Lung (tissue), 9 donors: ENCODE measurements at regions not wholly inside any gene's neighbourhood (a gene's known extent, or its start where the extent isn't known, plus 50 kb on each side); places are given as distances from the start of the nearest gene placed in this dataset.
A peak's percentile ranks its signal among the peaks of the same experiment; 100 is the strongest.
"Not testable (repeated sequence)": the region's sequence is repeated elsewhere in the genome, so short reads cannot be mapped to it uniquely, and the experiment has no call there.

Experiments
- ATAC-seq: fragments of 200-7000 bp; cut with Tn5 transposase; one replicate; pipeline ENCODE4 v1.9.1; 2020; ENCODE audit warnings: moderate number of reproducible peaks; ENCODE audit not compliant: insufficient read depth, low FRiP score
- DNase-seq, 3 donors: peaks; one replicate each; pipeline ENCODE4 v3.0.0-alpha.2; 2013 to 2017
- H3K27ac ChIP-seq, 2 donors: one replicate each; pipeline ENCODE4 v1.5.1; 2013; ENCODE audit warnings: mild to moderate bottlenecking in 2 of 2, moderate library complexity in 2 of 2, control low read depth in 1 of 2, inconsistent platforms in 1 of 2, low read depth in 1 of 2, low read length in 1 of 2
- H3K27me3 ChIP-seq, 3 donors: one replicate each; pipeline ENCODE4 v1.5.1; 2013; ENCODE audit warnings: low read length in 2 of 3; ENCODE audit not compliant: control insufficient read depth in 3 of 3, insufficient read depth in 3 of 3
- H3K36me3 ChIP-seq, 4 donors: one replicate each; pipeline ENCODE4 v1.5.1; 2013; ENCODE audit warnings: low read length in 4 of 4, mild to moderate bottlenecking in 1 of 4, moderate library complexity in 1 of 4; ENCODE audit not compliant: control insufficient read depth in 4 of 4, insufficient read depth in 4 of 4
- H3K4me1 ChIP-seq, 5 donors: one replicate each; pipeline ENCODE4 v1.5.1; 2013; ENCODE audit warnings: low read length in 5 of 5, mild to moderate bottlenecking in 2 of 5, moderate library complexity in 1 of 5; ENCODE audit not compliant: control insufficient read depth in 5 of 5, insufficient read depth in 5 of 5
- H3K4me3 ChIP-seq: one replicate; pipeline ENCODE4 v1.5.1; 2013; ENCODE audit warnings: mild to moderate bottlenecking, control low read depth, moderate library complexity
- H3K9ac ChIP-seq, 2 donors: one replicate each; pipeline ENCODE4 v1.5.1; 2013; ENCODE audit warnings: low read length in 2 of 2, control low read depth in 1 of 2; ENCODE audit not compliant: insufficient read depth in 1 of 2
- H3K9me3 ChIP-seq, 4 donors: one replicate each; pipeline ENCODE4 v1.5.1; 2013; ENCODE audit warnings: low read length in 3 of 4, mild to moderate bottlenecking in 1 of 4, moderate library complexity in 1 of 4; ENCODE audit not compliant: control insufficient read depth in 4 of 4, insufficient read depth in 3 of 4
- WGBS, 2 donors: extraction: QIAGEN DNeasy Blood & Tissue Kit; methylation state at CpG; one replicate each; pipeline ENCODE4 v1.1.7; 2013; 5-methylcytosine and 5-hydroxymethylcytosine counted together
- donor health status: Bipolar disorder and iron deficiency.
- donor health status: healthy.
- donor health status: DM: yes; HTN: yes; CAD: no.

GRCh38 chr4:49117951-49118350 lies 131.9 kb downstream of the CWH43 start:
- not testable (repeated sequence) for H3K36me3 ChIP-seq, H3K9ac ChIP-seq, H3K4me3 ChIP-seq, H3K27me3 ChIP-seq, H3K27ac ChIP-seq, H3K4me1 ChIP-seq, DNase-seq, ATAC-seq
- peaks cover 21 to 61% (median 36%) of the 10 kb centered on the region in 4 donors for H3K9me3 ChIP-seq
- 74% methylated on average over 7 of the region's 7 CpGs for WGBS, 2 donors

DNA sequence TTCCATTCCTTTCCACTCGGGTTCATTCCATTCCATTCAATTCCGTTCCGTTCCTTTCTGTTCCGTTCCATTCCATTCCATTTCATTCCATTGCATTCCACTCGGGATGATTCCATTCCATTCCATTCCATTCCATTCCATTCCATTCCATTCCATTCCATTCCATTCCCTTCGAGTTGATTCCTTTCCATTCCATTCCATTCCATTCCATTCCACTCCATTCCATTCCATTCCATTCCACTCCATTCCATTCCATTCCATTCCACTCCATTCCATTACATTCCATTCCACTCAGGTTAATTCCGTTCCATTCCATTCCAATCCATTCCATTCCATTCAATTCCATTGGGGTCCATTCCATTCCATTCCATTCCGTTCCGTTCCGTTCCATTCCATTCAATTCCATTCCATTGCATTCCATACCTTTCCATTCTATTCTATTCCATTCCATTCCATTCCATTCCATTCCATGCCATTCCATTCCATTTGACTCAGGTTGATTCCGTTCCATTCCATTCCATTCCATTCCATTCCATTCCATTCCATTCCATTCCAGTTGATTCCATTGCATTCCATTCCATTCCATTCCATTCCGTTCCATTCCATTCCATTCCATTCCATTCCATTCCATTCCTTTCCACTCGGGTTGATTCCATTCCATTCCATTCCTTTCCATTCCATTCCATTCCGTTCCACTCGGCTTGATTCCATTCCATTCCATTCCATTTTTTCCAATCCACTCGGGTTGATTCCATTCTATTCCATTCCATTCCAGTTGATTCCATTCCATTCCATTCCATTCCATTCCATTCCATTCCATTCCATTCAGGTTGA lies 132.5 kb downstream of the CWH43 start:
- H3K4me3 ChIP-seq, DNase-seq, H3K36me3 ChIP-seq, H3K27me3 ChIP-seq, H3K4me1 ChIP-seq, H3K27ac ChIP-seq, H3K9ac ChIP-seq: not testable (repeated sequence)
- peak; percentile 66 for ATAC-seq
- 64 to 69% methylated on average over 16 of the region's 16 CpGs for WGBS, 2 donors
- peaks cover 21 to 61% (median 36%) of the 10 kb centered on the region in 4 donors for H3K9me3 ChIP-seq

DNA sequence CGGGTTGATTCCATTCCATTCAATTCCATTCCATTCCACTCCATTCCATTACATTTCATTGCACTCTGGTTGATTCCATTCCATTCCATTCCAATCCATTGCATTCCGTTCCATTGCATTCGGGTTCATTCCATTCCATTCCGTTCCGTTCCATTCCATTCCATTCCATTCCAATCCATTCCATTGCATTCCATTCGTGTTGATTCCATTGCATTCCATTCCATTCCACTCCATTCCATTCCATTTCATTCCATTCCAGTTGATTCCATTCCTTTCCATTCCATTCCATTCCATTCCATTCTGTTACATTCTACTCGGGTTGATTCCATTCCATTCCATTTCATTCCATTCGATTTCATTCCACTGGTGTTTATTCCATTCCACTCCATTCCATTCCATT lies 133.3 kb downstream of the CWH43 start:
- WGBS, 2 donors: 65% methylated on average over 8 of the region's 8 CpGs
- H3K9ac ChIP-seq, H3K27ac ChIP-seq, H3K4me1 ChIP-seq, H3K4me3 ChIP-seq, H3K36me3 ChIP-seq, ATAC-seq, H3K27me3 ChIP-seq, DNase-seq: not testable (repeated sequence)
- peaks cover 21 to 55% (median 35%) of the 10 kb centered on the region in 4 donors for H3K9me3 ChIP-seq

DNA sequence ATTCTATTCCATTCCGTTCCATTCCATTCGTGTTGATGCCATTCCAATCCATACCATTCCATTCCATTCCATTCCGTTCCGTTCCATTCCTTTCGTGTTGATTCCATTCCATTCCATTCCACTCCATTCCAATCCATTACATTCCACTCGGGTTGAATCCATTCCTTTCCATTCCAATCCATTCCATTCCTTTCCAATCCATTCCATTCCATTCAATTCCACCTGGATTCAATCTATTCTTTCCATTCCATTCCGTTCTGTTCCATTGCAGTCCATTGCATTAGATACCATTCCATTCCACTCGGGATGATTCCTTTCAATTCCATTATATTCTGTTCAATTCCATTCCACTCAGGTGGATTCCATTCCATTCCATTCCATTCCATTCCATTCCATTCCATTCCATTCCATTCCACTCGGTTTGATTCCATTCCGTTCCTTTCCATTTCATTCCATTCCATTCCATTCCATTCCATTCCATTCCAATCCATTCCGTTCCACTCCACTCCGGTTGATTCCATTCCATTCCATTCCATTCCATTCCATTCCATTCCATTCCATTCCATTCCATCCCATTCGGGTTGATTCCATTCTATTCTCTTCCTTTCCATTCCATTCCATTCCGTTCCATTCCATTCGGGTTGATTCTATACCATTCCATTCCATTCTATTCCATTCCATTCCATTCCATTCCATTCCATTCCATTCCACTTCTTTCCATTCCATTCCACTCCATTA lies 134.1 kb downstream of the CWH43 start:
- ATAC-seq: peak; percentile 2
- H3K4me1 ChIP-seq, H3K36me3 ChIP-seq, H3K27me3 ChIP-seq, H3K9ac ChIP-seq, H3K27ac ChIP-seq, H3K4me3 ChIP-seq: not testable (repeated sequence)
- H3K9me3 ChIP-seq: peaks cover 21 to 48% (median 34%) of the 10 kb centered on the region in 4 donors
- DNase-seq: peak in 1 of 3 donors; percentile 6
- 58 to 61% methylated on average over 15 of the region's 15 CpGs for WGBS, 2 donors

- H3K27me3 ChIP-seq, H3K9ac ChIP-seq, H3K4me1 ChIP-seq, H3K27ac ChIP-seq, H3K36me3 ChIP-seq, H3K4me3 ChIP-seq: not testable (repeated sequence)
- peaks cover 21 to 44% (median 33%) of the 10 kb centered on the region in 4 donors for H3K9me3 ChIP-seq
- DNase-seq (peak; percentile 22 to 56 (median 33)), ATAC-seq (peak; percentile 63)
- WGBS, 2 donors: 67 to 73% methylated on average over 10 of the region's 10 CpGs
These were observed 134.7 kb downstream of the CWH43 start for GRCh38 chr4:49120804-49121203.

GRCh38 chr4:49126443-49126842 lies 140.4 kb downstream of the CWH43 start:
- H3K27me3 ChIP-seq, ATAC-seq, DNase-seq, H3K27ac ChIP-seq, H3K9me3 ChIP-seq, H3K4me3 ChIP-seq, H3K36me3 ChIP-seq, H3K9ac ChIP-seq, H3K4me1 ChIP-seq: not testable (repeated sequence)
- WGBS, 2 donors: 71 to 72% methylated on average over 4 of the region's 9 CpGs

DNA sequence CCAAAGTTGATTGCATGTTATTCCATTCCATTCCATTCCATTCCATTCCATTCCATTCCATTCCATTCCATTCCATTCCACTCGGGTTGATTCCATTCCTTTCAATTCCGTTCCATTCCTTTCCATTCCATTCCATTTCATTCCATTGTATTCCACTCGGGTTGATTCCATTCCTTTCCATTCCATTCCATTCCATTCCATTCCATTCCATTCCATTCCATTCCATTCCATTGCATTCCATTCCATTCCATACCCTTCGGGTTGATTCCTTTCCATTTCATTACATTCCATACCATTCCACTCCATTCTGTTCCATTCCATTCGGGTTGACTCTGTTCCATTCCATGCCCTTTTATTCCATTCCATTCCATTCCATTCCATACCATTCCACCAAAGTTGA lies 140.8 kb downstream of the CWH43 start:
- not testable (repeated sequence) for H3K9me3 ChIP-seq, DNase-seq, H3K27me3 ChIP-seq, H3K9ac ChIP-seq, H3K36me3 ChIP-seq, H3K4me3 ChIP-seq, ATAC-seq, H3K4me1 ChIP-seq, H3K27ac ChIP-seq
- no CpG with 5 or more reads among the region's 5 CpGs for WGBS, 2 donors

DNA sequence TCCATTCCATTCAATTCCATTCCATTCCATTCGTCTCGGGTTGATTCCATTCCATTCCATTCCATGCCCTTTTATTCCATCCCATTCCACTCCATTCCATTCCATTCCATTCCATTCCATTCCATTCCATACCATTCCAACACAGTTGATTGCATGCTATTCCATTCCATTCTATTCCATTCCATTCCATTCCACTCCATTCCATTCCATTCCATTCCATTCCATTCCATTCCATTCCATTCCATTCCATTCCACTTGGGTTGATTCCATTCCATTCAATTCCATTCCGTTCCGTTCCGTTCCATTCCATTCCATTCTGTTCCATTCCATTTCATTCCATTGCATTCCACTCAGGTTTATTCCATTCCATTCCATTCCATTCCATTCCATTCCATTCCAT lies 143.3 kb downstream of the CWH43 start:
- not testable (repeated sequence) for DNase-seq, H3K9me3 ChIP-seq, H3K4me1 ChIP-seq, H3K27me3 ChIP-seq, H3K36me3 ChIP-seq, H3K4me3 ChIP-seq, ATAC-seq, H3K9ac ChIP-seq, H3K27ac ChIP-seq
- no CpG with 5 or more reads among the region's 5 CpGs for WGBS, 2 donors
